Thyroid gland (tissue), 4 donors: ENCODE measurements at regions not wholly inside any gene's neighbourhood (a gene's known extent, or its start where the extent isn't known, plus 50 kb on each side); places are given as distances from the start of the nearest gene placed in this dataset.

Experiments
- POLR2A ChIP-seq, 2 donors: fragments of 450-650 bp; IDR thresholded peaks; one replicate each; pipeline ENCODE4 v1.6.1; 2017; ENCODE audit warnings: antibody characterized with exemption in 2 of 2, mild to moderate bottlenecking in 2 of 2, moderate library complexity in 1 of 2
- TF ChIP-seq, protein P1 (sequence below), 6 experiments: fragments of 200-600 bp in 3 of 6; fragments of 450-650 bp in 3 of 6; sonication (generic) in 3 of 6; IDR thresholded peaks; one replicate each; pipeline ENCODE4 v1.5.1; 2016 to 2019; ENCODE audit warnings: antibody characterized with exemption in 6 of 6, mild to moderate bottlenecking in 2 of 6, inconsistent platforms in 1 of 6, moderate library complexity in 1 of 6

DNA sequence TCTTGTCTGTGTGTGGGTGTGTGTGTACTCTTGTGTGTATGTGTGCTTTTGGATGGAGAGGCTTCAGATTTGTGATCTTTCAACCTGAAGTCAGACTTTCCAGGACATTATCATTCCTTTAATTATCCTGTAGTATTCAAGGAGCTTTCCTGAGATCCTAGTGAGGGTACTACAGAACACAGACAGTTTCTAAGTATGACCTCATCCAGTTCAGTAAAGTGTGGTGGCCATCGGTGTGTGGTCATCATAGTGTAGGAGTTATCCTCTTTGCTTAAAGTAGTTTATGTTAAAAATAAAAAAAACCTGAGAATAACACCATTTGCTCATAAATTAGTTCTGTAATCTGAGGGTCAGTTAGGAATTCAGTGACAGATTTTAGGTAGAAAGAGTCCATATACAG lies 478.0 kb upstream of the ACTBL2 start:
- TF ChIP-seq, protein P1, sequence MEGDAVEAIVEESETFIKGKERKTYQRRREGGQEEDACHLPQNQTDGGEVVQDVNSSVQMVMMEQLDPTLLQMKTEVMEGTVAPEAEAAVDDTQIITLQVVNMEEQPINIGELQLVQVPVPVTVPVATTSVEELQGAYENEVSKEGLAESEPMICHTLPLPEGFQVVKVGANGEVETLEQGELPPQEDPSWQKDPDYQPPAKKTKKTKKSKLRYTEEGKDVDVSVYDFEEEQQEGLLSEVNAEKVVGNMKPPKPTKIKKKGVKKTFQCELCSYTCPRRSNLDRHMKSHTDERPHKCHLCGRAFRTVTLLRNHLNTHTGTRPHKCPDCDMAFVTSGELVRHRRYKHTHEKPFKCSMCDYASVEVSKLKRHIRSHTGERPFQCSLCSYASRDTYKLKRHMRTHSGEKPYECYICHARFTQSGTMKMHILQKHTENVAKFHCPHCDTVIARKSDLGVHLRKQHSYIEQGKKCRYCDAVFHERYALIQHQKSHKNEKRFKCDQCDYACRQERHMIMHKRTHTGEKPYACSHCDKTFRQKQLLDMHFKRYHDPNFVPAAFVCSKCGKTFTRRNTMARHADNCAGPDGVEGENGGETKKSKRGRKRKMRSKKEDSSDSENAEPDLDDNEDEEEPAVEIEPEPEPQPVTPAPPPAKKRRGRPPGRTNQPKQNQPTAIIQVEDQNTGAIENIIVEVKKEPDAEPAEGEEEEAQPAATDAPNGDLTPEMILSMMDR (IDR thresholded peaks at IDR 0.05) = no peak
- no peak for TF ChIP-seq POLR2A (IDR thresholded peaks at IDR 0.05)
